NCI-H510A treated with DMSO at 0.1 percent for 48 hours (cell line): ENCODE measurements at regions not wholly inside any gene's neighbourhood (a gene's known extent, or its start where the extent isn't known, plus 50 kb on each side); places are given as distances from the start of the nearest gene placed in this dataset.
"Not testable (repeated sequence)": the region's sequence is repeated elsewhere in the genome, so short reads cannot be mapped to it uniquely, and the experiment has no call there.

ENCODE experiments used
- DNase-seq: peaks from one replicate; lab custom pipeline; 2025; lab: John Stamatoyannopoulos, UW

DNA sequence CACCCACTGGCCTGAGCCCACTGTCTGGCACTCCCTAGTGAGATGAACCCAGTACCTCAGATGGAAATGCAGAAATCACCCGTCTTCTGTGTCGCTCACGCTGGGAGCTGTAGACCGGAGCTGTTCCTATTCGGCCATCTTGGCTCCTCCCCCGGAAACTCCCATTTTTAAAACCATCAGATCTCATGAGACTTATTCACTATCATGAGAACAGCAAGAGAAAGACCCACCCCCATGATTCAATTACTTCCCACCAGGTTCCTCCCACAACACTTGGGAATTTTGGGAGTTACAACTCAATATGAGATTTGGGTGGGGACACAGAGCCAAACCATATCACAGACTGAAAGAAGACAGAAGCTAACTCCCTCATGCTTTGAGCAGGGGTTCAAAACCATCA lies 134.5 kb downstream of the SLC39A8 start:
- not testable (repeated sequence) for DNase-seq

DNA sequence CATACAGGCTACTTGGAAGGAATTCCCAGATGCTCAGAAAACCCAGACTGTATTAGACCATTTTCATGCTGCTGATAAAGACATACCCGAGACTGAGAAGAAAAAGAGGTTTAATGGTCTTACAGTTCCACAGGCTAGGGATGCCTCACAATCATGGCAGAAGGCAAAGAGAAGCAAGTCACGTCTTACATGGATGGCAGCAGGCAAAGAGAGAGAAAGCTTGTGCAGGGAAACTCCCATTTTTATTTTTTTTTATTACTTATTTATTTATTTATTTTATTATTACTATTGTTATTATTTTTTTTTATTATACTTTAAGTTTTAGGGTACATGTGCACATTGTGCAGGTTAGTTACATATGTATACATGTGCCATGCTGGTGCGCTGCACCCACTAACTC lies 140.6 kb downstream of the SLC39A8 start:
- DNase-seq, result not testable (repeated sequence)

DNA sequence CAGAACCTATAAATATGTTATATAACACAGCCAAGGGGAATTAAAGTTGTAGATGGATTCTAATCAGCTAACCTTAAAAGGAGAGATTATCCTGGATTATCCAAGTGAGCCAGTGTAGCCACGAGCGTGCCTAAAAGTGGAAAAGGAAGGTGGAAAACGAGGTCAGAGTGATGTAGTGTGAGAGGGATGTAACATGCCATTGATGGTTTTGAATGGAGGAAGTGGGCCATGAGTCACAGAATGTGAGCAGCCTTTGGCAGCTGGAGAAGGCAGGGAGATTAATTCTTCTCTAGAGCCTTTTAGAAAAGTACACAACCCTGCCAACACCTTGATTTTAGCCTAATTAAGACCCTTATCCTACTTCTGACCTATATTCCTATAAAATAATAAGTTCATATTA lies 149.1 kb downstream of the SLC39A8 start:
- no peak for DNase-seq

DNA sequence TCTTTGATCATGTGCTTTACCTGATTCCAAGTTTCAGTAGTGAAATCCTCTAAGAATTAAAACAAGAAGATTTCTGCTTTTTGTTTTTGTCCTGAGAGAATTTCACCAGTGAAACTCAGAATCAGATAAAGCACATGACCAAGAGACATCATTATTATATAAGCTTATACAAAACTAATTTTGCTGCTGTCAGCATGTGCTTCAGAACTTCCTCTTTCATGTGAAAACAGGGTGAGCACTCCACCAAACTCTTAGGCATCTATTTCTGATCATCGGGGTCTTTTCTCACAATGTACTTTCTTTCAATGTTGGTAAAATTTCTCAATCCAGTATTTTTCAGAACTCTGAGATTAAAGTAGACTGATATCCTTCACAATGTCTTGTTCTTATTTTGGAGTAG lies 152.1 kb downstream of the SLC39A8 start:
- no peak for DNase-seq

DNA sequence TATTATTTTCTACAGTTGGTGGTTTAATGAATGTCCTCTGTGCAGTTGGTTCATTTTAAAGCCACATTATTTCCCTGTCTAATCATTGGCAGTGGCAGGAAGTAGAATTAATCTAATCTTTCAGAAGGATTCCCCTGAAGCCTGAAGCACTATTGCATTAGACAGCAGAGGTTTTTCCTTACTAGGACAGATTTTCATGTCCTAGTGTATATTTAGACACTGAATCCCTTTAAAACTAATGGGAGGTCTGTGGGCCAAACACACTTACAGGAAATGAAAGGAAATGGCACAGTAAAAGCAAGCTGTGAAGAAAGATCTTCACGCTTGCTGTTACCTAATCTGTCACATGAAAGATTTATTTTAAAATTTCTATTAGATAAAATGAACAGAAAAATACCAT lies 165.2 kb downstream of the SLC39A8 start:
- DNase-seq, result no peak

DNA sequence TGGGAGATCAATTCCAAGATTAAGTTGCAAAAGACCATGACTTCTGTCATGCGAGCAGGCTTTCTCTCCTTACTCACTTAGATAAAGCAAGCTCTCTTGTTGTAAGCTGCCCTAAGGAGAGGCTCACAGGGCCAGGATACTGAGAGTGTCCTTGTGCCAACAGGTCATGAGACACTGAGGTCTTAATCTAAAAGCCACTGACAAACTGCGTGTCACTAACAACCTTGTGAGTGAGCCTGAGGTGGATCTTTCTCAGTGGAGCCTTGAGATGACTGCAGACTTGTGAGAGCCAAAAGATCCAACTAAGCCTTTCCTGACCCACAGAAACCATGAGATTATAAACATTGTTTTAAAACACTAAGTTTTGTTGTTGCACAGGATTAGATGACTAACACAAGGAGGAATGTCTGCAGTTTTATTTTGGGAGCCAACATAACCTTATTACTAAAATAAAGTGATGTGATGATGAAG lies 170.5 kb downstream of the SLC39A8 start:
- no peak for DNase-seq

DNA sequence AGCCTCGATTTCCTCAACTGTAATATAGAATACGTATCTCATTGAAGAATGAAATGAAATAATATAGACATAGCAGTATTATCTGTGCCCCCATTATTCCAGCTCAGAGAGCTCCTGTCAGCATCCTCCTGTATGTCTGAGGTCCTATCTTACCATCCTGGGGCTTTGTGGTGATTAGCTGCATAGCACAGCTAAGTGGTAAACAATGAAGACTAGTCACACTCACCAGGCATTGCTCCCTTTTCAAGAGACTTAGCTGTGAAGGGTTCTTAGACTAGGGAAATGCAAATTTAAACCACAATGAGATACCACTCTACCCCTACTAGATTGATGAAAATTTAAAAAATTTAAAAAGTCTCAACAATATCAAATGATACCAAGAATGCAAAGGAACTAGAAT lies 172.9 kb downstream of the SLC39A8 start:
- no peak for DNase-seq

DNA sequence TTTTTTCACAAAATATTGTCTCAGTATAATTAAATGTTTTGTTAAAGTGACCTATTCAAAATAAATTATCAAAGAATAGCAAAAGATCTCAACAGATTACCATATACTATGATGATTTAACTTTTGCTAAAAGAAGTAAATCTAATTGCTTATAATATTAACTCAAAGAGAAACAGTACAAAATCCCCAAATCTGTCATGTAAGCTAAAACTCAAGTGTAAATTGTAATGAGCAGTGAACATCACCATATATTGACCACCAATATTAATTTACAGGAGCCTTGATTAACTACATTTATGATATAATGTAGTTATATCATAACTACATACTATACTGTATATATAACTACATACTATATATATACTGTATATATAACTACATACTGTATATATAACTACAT lies 174.4 kb downstream of the SLC39A8 start:
- no peak for DNase-seq

DNA sequence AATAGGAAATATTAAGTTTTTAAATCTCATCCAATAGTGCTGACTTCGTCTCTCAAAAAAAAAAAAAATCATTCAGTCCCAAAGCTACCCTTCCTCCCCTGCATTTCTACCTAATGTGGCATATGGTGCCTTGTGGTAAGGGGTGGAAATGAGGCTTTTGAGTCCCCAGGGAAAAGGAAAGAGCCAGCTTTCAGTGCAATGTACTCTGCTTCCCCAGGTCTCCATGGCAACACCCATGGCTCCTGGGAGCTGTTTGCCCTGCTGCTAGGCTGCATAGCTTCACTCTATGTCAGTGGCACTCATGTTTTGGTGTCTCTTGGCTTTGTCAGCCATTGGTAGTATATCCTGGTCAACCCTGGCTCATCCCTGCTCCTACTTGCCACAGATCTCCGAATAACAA lies 175.9 kb downstream of the SLC39A8 start:
- no peak for DNase-seq

DNA sequence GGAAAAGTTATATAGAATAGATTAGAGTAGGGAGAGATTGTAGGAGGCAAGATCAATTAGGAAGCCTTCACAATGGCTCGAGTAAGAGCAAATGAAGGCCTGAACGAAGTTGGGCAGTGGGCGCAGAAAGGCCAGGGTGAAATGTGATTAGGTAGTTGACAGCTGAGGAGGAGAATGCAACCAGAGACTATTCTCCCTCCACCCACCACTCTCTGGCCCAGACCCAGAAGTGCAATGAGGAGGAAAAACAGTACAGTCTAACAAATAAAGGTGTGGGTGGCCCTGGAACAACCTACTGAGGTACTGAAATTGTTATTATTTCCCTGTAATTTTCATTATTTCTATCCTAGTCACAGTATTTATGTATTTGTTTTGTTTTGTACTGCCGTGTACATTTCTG lies 176.7 kb downstream of the SLC39A8 start:
- DNase-seq, result no peak

DNA sequence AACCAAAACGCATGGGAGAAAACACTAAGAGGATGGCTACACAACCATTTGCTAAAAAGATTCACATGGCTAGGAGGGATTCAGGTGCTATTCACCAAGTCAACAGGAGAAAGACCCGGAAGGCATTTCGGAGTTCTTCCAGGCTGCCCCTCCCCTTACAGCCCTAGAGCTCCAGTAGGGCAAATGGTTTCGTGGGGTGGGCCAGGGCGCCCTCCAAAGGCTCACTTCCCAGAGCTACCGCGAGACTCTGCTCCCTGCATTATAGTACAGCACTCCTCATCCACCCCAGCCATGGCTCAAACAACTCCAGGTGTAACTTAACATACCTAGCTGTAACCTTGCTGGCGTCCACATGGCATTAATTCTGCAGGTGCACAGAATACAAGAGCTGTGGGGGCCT lies 179.7 kb downstream of the SLC39A8 start:
- no peak for DNase-seq

DNA sequence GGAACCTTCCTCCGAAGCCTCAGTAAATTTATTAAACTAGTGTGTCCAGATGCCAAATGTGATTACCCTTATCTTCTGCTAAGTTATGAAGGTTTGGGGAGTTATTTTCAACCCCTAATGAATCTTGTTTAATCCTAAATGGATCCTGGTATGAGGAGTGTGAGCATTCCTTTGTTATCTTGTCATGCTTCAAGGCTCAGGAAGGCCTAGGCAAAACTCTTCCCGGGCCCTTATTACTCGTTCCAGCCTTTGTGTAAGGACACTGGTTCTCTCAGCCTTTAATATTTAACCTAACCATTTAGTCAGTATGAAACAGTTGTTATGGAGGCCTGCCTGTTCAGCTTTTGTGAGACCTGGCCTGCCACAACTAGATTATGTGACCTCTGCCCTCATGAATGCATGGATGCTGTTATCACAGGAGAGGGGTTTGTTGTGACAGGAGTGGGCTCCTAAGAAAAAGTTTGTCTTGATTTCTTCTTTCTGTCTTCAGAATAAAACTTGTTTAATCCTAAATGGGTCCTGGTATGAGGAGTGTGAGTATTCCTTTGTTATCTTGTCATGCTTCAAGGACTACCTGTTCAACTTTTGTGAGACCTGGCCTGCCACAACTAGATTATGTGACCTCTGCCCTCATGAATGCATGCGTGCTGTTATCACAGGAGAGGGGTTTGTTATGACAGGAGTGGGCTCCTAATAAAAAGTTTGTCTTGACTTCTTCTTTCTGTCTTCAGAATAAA lies 181.7 kb downstream of the SLC39A8 start:
- no peak for DNase-seq

DNA sequence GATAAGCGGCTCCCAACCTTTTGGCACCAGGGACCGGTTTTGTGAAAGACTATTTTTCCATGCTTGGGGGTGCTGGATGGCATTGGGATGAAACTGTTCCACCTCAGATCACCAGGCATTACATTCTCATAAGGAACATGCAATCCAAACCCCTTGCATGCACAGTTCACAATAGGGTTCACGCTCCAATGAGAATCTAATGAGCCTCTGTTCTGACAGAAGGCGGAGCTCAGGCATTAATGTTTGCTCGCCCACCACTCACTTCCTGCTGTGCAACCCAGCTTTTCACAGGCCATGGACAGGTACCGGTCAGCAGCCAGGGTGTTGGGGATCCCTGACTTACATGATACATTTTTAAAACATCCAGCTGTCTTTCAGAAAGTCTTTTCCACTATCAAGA lies 187.3 kb downstream of the SLC39A8 start:
- peak; percentile 53 for DNase-seq

DNA sequence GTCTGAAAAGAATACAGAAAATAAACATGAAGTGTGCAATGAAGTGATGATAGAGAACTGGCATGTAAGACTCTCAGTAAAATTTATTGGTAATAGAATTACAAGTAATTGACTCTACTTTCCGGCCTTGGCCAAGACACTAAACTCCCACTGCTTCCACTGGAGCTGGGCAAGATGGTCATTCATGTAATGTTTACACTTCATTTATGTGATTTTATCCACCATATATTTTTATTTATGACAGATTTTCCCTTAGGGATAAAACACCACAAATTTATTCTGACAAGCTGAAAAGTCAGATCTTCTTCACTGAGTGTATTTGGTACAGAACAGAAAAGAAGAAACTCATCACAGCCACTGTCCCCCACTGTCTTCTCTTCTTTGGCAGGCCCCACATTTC lies 191.9 kb downstream of the SLC39A8 start:
- no peak for DNase-seq

DNA sequence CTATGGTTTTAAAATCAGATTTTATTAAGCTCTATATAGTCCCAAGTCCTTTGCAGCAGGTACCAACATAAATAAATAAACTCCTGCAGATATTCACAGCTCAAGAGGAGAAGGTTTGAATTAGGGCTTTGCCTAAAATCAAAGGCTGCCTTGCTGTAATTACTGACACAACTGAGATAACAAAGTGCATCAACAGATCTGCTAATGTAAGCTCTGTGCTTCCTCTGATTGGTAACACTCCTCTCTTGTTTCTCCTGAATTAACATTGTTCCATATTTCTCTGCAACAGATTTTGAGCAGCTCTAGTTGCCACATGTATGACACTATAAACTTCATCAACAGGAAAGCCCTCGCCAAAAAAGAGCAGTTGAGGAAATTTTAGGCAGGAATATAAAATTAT lies 193.6 kb downstream of the SLC39A8 start:
- DNase-seq, result no peak

DNA sequence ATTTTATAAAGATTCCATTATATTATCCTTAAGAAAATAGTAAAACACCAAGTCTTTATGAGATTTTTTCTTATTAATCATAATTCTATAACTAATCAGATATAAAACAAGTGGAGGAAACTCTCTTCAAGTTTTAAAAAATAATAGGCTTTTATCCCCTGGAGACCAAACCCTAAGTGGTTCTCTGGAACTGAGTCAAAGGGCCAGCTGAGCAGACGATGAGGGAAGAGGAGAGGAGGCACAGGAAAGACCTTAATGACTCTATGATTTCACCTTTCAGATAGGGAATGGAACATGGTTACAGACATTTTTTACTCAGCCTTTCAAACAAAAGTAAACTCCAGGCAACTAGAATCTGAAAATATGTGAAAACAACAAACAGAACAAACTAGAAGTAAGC lies 201.8 kb downstream of the SLC39A8 start:
- no peak for DNase-seq

DNA sequence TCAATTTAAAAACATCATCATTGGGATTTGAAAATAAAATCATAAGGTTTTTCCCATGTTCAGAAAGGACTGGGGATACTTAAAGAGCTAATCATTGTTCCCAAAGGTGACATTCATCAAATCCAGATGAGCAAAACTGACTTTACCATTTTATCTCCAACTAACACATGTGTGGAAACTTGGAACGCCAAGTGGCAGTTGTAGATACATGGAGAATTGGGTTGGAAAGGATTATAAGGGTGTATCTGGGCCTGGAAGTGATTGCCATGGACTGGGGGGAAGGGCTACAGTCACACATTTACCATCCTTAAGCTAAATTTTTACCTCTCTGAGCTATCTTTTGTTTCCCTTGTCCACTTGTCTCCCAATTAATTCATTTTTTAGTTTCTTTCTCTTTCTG lies 203.4 kb downstream of the SLC39A8 start:
- no peak for DNase-seq

DNA sequence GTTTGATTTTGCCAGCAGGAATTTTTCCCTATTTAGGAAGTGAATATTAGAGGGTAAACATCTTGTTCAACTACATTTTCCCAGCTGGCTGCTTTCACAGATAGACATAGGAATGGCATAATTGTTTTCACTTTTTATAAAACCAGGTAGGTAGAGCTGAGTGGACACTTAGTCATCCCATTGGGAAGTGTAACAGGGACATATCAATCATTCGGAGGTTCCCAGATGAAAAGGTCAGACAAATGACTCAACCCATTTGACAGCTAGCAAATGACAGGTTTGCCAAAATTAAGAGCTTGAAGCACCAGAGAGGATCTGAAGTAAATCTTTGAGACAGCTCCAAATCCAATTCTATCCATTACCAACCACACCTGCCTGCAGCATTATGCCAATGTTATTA lies 205.3 kb downstream of the SLC39A8 start:
- DNase-seq, result no peak

DNA sequence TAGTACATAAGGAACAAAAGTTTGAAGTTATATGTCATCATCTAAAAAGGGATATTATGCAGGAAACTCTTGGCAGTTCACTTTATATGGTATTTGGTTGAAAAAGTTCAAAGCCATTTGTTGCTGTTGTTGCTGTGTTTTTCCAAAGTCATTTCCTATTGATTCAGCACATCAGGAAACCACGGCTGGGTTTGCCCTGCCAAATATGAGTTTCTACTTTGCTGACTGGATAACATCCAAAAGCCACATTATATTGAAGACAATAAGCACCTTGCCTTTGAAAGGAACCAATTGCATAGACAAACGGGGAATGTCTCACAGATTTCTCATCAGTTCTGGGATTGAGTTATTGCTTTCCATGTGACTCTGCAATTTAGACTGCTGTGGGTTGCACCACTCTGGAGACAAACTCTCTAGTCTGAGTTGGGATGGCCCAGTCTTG lies 206.1 kb downstream of the SLC39A8 start:
- no peak for DNase-seq

DNA sequence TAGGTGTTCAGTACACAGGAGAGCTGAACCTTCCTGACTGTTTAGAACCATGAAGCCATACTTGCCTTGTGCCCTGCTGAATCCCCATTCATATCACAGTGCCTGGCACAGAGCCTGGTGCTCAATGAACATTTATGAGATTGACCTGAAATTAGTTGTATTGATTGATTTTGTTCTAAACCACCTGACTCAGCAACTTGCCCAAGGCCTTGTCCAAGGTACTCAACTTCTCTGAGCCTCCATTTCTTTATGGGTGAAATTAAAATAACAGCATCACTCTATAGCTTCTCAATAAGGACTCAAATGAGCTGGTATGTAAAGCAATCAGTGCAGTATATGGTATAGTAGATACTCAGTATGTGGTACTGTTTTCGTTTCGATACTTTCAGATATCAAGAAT lies 208.1 kb downstream of the SLC39A8 start:
- DNase-seq, result no peak

DNA sequence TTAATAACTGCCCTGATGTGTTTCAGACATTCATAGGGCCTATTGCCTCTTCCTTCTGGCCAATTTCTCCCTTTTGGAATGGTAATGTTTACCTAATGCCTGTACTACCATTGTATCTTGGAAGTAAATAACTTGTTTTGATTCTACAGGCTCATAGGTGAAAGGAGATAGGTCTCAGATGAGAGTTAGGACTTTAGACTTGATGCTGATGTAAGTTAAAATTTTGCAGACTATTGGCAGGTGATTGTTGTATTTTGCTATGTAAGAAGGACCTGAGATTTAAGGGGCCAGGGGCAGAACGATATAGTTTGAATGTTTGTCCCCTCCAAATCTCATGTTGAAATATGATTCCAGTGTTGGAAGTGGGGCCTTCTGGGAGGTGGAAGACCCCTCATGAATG lies 215.5 kb downstream of the SLC39A8 start:
- no peak for DNase-seq
